GM12874 (cell line): ENCODE measurements at regions not wholly inside any gene's neighbourhood (a gene's known extent, or its start where the extent isn't known, plus 50 kb on each side); places are given as distances from the start of the nearest gene placed in this dataset.

Source experiments
- CTCF ChIP-seq: IDR thresholded peaks from 2 replicates; pipeline ENCODE4 v1.5.1; 2011; ENCODE audit warnings: low read depth, mild to moderate bottlenecking, control low read depth, low read length, moderate library complexity; ENCODE audit not compliant: insufficient read depth

GRCh38 chr9:129398961-129399633, 221.0 kb upstream of the IER5L start:
- TF ChIP-seq CTCF = no peak

GRCh38 chr9:129398101-129398960, 220.3 kb upstream of the IER5L start:
- no peak for TF ChIP-seq CTCF

- no peak for TF ChIP-seq CTCF
These were observed 219.3 kb upstream of the IER5L start for GRCh38 chr9:129397335-129397734.

GRCh38 chr9:129396365-129396708, 218.3 kb upstream of the IER5L start:
- no peak for TF ChIP-seq CTCF

GRCh38 chr9:129395633-129396364, 217.7 kb upstream of the IER5L start:
- no peak for TF ChIP-seq CTCF

- TF ChIP-seq CTCF = no peak
These were observed 216.8 kb upstream of the IER5L start for GRCh38 chr9:129394886-129395279.

GRCh38 chr9:129394061-129394885, 216.2 kb upstream of the IER5L start:
- no peak for TF ChIP-seq CTCF
